GM19023 (cell line): ENCODE measurements at regions not wholly inside any gene's neighbourhood (a gene's known extent, or its start where the extent isn't known, plus 50 kb on each side); places are given as distances from the start of the nearest gene placed in this dataset.
A peak's percentile ranks its signal among the peaks of the same experiment; 100 is the strongest.
"Not testable (repeated sequence)": the region's sequence is repeated elsewhere in the genome, so short reads cannot be mapped to it uniquely, and the experiment has no call there.

Experiments used
- ATAC-seq: cut with Tn5 transposase; IDR thresholded peaks from one replicate; pipeline ENCODE4 v1.9.1; 2021; ENCODE audit warnings: mild to moderate bottlenecking, moderate library complexity; ENCODE audit not compliant: unreplicated experiment

GRCh38 chr4:170464614-170465197, 374.9 kb upstream of the AADAT start:
- no peak for ATAC-seq

GRCh38 chr4:170446782-170447181, 357.0 kb upstream of the AADAT start:
- no peak for ATAC-seq

- ATAC-seq = not testable (repeated sequence)
Observed at GRCh38 chr4:170441146-170441545, 351.4 kb upstream of the AADAT start.

- no peak for ATAC-seq
Observed at GRCh38 chr4:170428929-170429328, 339.2 kb upstream of the AADAT start.

- ATAC-seq = no peak
Observed at GRCh38 chr4:170425521-170426143, 335.9 kb upstream of the AADAT start.

GRCh38 chr4:170425040-170425439, 335.3 kb upstream of the AADAT start:
- no peak for ATAC-seq

- ATAC-seq = no peak
Observed at GRCh38 chr4:170423137-170423536, 333.4 kb upstream of the AADAT start.

- ATAC-seq = peak; percentile 91
Observed at GRCh38 chr4:170420255-170420693, 330.5 kb upstream of the AADAT start.

- ATAC-seq = no peak
Observed at GRCh38 chr4:170414961-170415360, 325.2 kb upstream of the AADAT start.

GRCh38 chr4:170414360-170414759, 324.6 kb upstream of the AADAT start:
- ATAC-seq = no peak

GRCh38 chr4:170413951-170414350, 324.2 kb upstream of the AADAT start:
- no peak for ATAC-seq

GRCh38 chr4:170400361-170400760, 310.6 kb upstream of the AADAT start:
- no peak for ATAC-seq

GRCh38 chr4:170399581-170400293, 310.0 kb upstream of the AADAT start:
- no peak for ATAC-seq

GRCh38 chr4:170398218-170398617, 308.5 kb upstream of the AADAT start:
- no peak for ATAC-seq

- ATAC-seq = no peak
Observed at GRCh38 chr4:170395773-170396172, 306.0 kb upstream of the AADAT start.

GRCh38 chr4:170391066-170391740, 301.4 kb upstream of the AADAT start:
- no peak for ATAC-seq

GRCh38 chr4:170389411-170389810, 299.7 kb upstream of the AADAT start:
- ATAC-seq = no peak

GRCh38 chr4:170388255-170388654, 298.5 kb upstream of the AADAT start:
- no peak for ATAC-seq

- ATAC-seq = no peak
Observed at GRCh38 chr4:170386971-170387370, 297.2 kb upstream of the AADAT start.

- no peak for ATAC-seq
Observed at GRCh38 chr4:170386511-170386910, 296.8 kb upstream of the AADAT start.

GRCh38 chr4:170374770-170375169, 285.0 kb upstream of the AADAT start:
- peak; percentile 100 for ATAC-seq

GRCh38 chr4:170348945-170349344, 259.2 kb upstream of the AADAT start:
- no peak for ATAC-seq
